ENCODE measurements at regions not wholly inside any gene's neighbourhood (a gene's known extent, or its start where the extent isn't known, plus 50 kb on each side); places are given as distances from the start of the nearest gene placed in this dataset.

GRCh38 chr18:41899535-41899934, 55.5 kb upstream of the PIK3C3 start:
- no peak for TF ChIP-seq SIN3A (IDR thresholded peaks at IDR 0.05; ENCODE audit: borderline replicate concordance, insufficient read depth, low read length)
- TF ChIP-seq POLR2AphosphoS5 (IDR thresholded peaks at IDR 0.05; ENCODE audit: low read depth, low read length): no peak
- TF ChIP-seq TAF1 (IDR thresholded peaks at IDR 0.05; ENCODE audit: borderline replicate concordance, insufficient read depth, low read length): no peak
- no peak for TF ChIP-seq REST (IDR thresholded peaks at IDR 0.05; ENCODE audit: insufficient read depth in 1 of 2, low read depth in 2 of 2, low read length in 2 of 2)
- no peak for TF ChIP-seq FOXP2 (optimal IDR thresholded peaks at IDR 0.05; ENCODE audit: borderline replicate concordance, extremely low read depth, extremely low read length, insufficient read depth)

- no peak for TF ChIP-seq POLR2AphosphoS5 (IDR thresholded peaks at IDR 0.05; ENCODE audit: low read depth, low read length)
- no peak for TF ChIP-seq REST (IDR thresholded peaks at IDR 0.05; ENCODE audit: insufficient read depth in 1 of 2, low read depth in 2 of 2, low read length in 2 of 2)
- no peak for TF ChIP-seq SIN3A (IDR thresholded peaks at IDR 0.05; ENCODE audit: borderline replicate concordance, insufficient read depth, low read length)
- TF ChIP-seq TAF1 (IDR thresholded peaks at IDR 0.05; ENCODE audit: borderline replicate concordance, insufficient read depth, low read length): no peak
- TF ChIP-seq FOXP2 (optimal IDR thresholded peaks at IDR 0.05; ENCODE audit: borderline replicate concordance, extremely low read depth, extremely low read length, insufficient read depth): no peak
Observed at GRCh38 chr18:41893432-41893831, 61.6 kb upstream of the PIK3C3 start.

GRCh38 chr18:41887100-41887499, 67.9 kb upstream of the PIK3C3 start:
- TF ChIP-seq REST (IDR thresholded peaks at IDR 0.05; ENCODE audit: insufficient read depth in 1 of 2, low read depth in 2 of 2, low read length in 2 of 2) (no peak), POLR2AphosphoS5 (IDR thresholded peaks at IDR 0.05; ENCODE audit: low read depth, low read length) (no peak), FOXP2 (optimal IDR thresholded peaks at IDR 0.05; ENCODE audit: borderline replicate concordance, extremely low read depth, extremely low read length, insufficient read depth) (no peak), SIN3A (IDR thresholded peaks at IDR 0.05; ENCODE audit: borderline replicate concordance, insufficient read depth, low read length) (no peak), TAF1 (IDR thresholded peaks at IDR 0.05; ENCODE audit: borderline replicate concordance, insufficient read depth, low read length) (no peak)

GRCh38 chr18:41886126-41886807, 68.8 kb upstream of the PIK3C3 start:
- TF ChIP-seq SIN3A (IDR thresholded peaks at IDR 0.05; ENCODE audit: borderline replicate concordance, insufficient read depth, low read length): no peak
- TF ChIP-seq REST (IDR thresholded peaks at IDR 0.05; ENCODE audit: insufficient read depth in 1 of 2, low read depth in 2 of 2, low read length in 2 of 2): no peak
- TF ChIP-seq FOXP2 (optimal IDR thresholded peaks at IDR 0.05; ENCODE audit: borderline replicate concordance, extremely low read depth, extremely low read length, insufficient read depth): no peak
- TF ChIP-seq POLR2AphosphoS5 (IDR thresholded peaks at IDR 0.05; ENCODE audit: low read depth, low read length): no peak
- TF ChIP-seq TAF1 (IDR thresholded peaks at IDR 0.05; ENCODE audit: borderline replicate concordance, insufficient read depth, low read length): no peak

Data from PFSK-1 (cell line).